ENCODE measurements at regions not wholly inside any gene's neighbourhood (a gene's known extent, or its start where the extent isn't known, plus 50 kb on each side); places are given as distances from the start of the nearest gene placed in this dataset.

- TF ChIP-seq FOS (IDR thresholded peaks at IDR 0.05; ENCODE audit: low read depth, low read length), result no peak
- TF ChIP-seq USF2 (IDR thresholded peaks at IDR 0.05; ENCODE audit: low read depth, low read length), result no peak
- H3K9me1 ChIP-seq (ENCODE audit: insufficient read depth, low read length), result no peaks in the 10 kb centered on the region
- no peak overlapping the region for H3K23ac ChIP-seq (ENCODE audit: low read depth, low read length)
- H3K9ac ChIP-seq (ENCODE audit: low read depth, low read length), result no peak overlapping the region
- H3K4ac ChIP-seq (ENCODE audit: low read depth, low read length), result no peak overlapping the region
- no peaks in the 10 kb centered on the region for H3K4me1 ChIP-seq (ENCODE audit: control insufficient read depth, insufficient read depth, low read length)
- ChIA-PET CTCF (no interaction called here), POLR2A (ENCODE audit: unreplicated experiment) (no interaction called here)
- no peak overlapping the region for H2BK120ac ChIP-seq (ENCODE audit: low read depth, low read length)
- no peaks in the 10 kb centered on the region for H4K20me1 ChIP-seq (ENCODE audit: insufficient read depth, low read length)
- no peak overlapping the region for H3K4me2 ChIP-seq (ENCODE audit: low read depth, low read length)
- H4K5ac ChIP-seq (ENCODE audit: low read depth, low read length), result no peak overlapping the region
- H2BK5ac ChIP-seq (ENCODE audit: low read depth, low read length, poor library complexity, severe bottlenecking), result no peak overlapping the region
- in situ Hi-C loops (cut with MboI; ENCODE audit: low sequenced_read_pairs), result no loop called here
- no peaks in the 10 kb centered on the region for H3K36me3 ChIP-seq (ENCODE audit: control insufficient read depth, insufficient read depth, low read length)
- no TSS peak for BruUV-seq (replicated peaks)
- intact Hi-C loops (cut with micrococcal nuclease), result no loop called here
- no peak overlapping the region for H2BK15ac ChIP-seq (ENCODE audit: low read depth, low read length)
- H3K79me1 ChIP-seq (ENCODE audit: low read depth in 1 of 2, low read length in 2 of 2), result no peaks in the 10 kb centered on the region
- peaks cover 4% of the 10 kb centered on the region for H3K9me3 ChIP-seq (ENCODE audit: control insufficient read depth, insufficient read depth, low read length)
- no peak overlapping the region for H2AK5ac ChIP-seq (ENCODE audit: low read depth, low read length)
- no peak overlapping the region for H2AFZ ChIP-seq (replicated peaks; ENCODE audit: low read length, poor library complexity)
- no peak overlapping the region for H3K18ac ChIP-seq (ENCODE audit: low read depth, low read length)
- H2AK9ac ChIP-seq (replicated peaks; ENCODE audit: low read depth, low read length, poor library complexity), result no peak overlapping the region
- H3K27me3 ChIP-seq (ENCODE audit: control insufficient read depth, insufficient read depth, low read length), result no peaks in the 10 kb centered on the region
- no peak overlapping the region for H4K91ac ChIP-seq (ENCODE audit: insufficient read depth, low read depth, low read length)
- H3K14ac ChIP-seq (replicated peaks; ENCODE audit: low read depth, low read length), result no peak overlapping the region
- no peak overlapping the region for H3K4me3 ChIP-seq (ENCODE audit: insufficient read depth, low read depth, low read length)
- 100% methylated on average over 1 of the region's 7 CpGs; no CpG with 5 or more reads in 1 of the 2 experiments for WGBS, 2 experiments (ENCODE audit: extremely low coverage in 2 of 2, insufficient read length in 1 of 2)
- ATAC-seq (ENCODE audit: low read depth), result no peak
- no peak overlapping the region for H2BK20ac ChIP-seq (ENCODE audit: low read depth, low read length)
- no peak overlapping the region for H4K8ac ChIP-seq (ENCODE audit: low read depth in 2 of 2, low read length in 2 of 2)
- H3K27ac ChIP-seq (ENCODE audit: insufficient read depth, low read length), result no peak overlapping the region
- dilution Hi-C loops (cut with HindIII; ENCODE audit: low sequenced_read_pairs, unreplicated experiment), result no loop called here
- no peak for DNase-seq
- no peak overlapping the region for H3K56ac ChIP-seq (ENCODE audit: extremely low read depth, insufficient read depth, low read length)
Observed at GRCh38 chr4:45482346-45482745, 641.5 kb downstream of the GABRG1 start.

Measured in IMR-90 (cell line).